OCI-LY7 (cell line): ENCODE measurements at regions not wholly inside any gene's neighbourhood (a gene's known extent, or its start where the extent isn't known, plus 50 kb on each side); places are given as distances from the start of the nearest gene placed in this dataset.
"Not testable (repeated sequence)": the region's sequence is repeated elsewhere in the genome, so short reads cannot be mapped to it uniquely, and the experiment has no call there.

ENCODE experiments used
- CTCF ChIP-seq: fragments of 200-600 bp; sonication (generic); conservative IDR thresholded peaks from 2 replicates; pipeline ENCODE4 v1.5.1; 2014; ENCODE audit warnings: mild to moderate bottlenecking, antibody characterized with exemption, low read length, moderate library complexity, mixed read lengths
- EZH2phosphoT487 ChIP-seq: fragments of 200-600 bp; sonication (generic); IDR thresholded peaks from 2 replicates; pipeline ENCODE4 v1.6.1; 2018; ENCODE audit warnings: low read depth, borderline replicate concordance, mild to moderate bottlenecking, mixed run types, antibody characterized with exemption, low read length, moderate library complexity, mixed read lengths

- TF ChIP-seq CTCF, EZH2phosphoT487: not testable (repeated sequence)
Measured at GRCh38 chr14:106004937-106005795, 478.8 kb downstream of the TMEM121 start.
